ENCODE measurements at regions not wholly inside any gene's neighbourhood (a gene's known extent, or its start where the extent isn't known, plus 50 kb on each side); places are given as distances from the start of the nearest gene placed in this dataset.

DNA sequence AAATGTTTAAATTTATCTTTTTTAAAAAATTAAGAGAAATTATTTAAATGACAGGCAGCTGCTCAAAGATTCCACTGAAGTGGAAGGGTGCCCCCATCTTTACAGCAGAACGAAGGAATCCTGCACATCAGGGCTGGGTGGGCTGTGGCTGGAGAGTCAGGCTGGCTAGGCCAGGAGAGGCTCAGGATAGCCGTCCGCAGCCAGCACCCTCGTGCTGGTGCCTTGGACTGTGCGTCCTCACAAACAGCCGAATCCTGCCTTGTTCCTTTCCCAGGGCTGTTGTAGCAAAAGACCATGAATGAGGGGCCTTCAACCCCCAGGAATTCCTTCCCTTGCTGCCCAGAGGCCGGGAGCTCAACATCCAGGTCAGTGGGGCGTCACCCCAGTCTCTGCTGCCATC lies 64.6 kb upstream of the FCN1 start:
- TF ChIP-seq, protein P1, sequence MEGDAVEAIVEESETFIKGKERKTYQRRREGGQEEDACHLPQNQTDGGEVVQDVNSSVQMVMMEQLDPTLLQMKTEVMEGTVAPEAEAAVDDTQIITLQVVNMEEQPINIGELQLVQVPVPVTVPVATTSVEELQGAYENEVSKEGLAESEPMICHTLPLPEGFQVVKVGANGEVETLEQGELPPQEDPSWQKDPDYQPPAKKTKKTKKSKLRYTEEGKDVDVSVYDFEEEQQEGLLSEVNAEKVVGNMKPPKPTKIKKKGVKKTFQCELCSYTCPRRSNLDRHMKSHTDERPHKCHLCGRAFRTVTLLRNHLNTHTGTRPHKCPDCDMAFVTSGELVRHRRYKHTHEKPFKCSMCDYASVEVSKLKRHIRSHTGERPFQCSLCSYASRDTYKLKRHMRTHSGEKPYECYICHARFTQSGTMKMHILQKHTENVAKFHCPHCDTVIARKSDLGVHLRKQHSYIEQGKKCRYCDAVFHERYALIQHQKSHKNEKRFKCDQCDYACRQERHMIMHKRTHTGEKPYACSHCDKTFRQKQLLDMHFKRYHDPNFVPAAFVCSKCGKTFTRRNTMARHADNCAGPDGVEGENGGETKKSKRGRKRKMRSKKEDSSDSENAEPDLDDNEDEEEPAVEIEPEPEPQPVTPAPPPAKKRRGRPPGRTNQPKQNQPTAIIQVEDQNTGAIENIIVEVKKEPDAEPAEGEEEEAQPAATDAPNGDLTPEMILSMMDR (conservative IDR thresholded peaks at IDR 0.05) = no peak
- no peak for DNase-seq
- WGBS (ENCODE audit: extremely low coverage, insufficient read length, low lambda C conversion rate) = no CpG with 5 or more reads among the region's 8 CpGs

More for the DNA sequence above, 64.6 kb upstream of the FCN1 start:
- H3K23me2 ChIP-seq (ENCODE audit: insufficient read length, low read depth, low read length, poor library complexity, severe bottlenecking) = no peaks in the 10 kb centered on the region
- H3K23ac ChIP-seq (ENCODE audit: insufficient read length, low read depth, low read length) = no peak overlapping the region
- H4K5ac ChIP-seq (ENCODE audit: insufficient read length, low read depth, low read length) = no peak overlapping the region
- H2BK120ac ChIP-seq (ENCODE audit: low read depth, low read length, poor library complexity, severe bottlenecking) = no peak overlapping the region
- no peak overlapping the region for H3K56ac ChIP-seq (ENCODE audit: insufficient read length, low read depth, low read length)
- no peak overlapping the region for H3K4me2 ChIP-seq (ENCODE audit: insufficient read depth, insufficient read length, low read length)
- H2BK5ac ChIP-seq (ENCODE audit: insufficient read length, low read length) = no peak overlapping the region
- no peak overlapping the region for H2AFZ ChIP-seq (ENCODE audit: low read length)
- no peaks in the 10 kb centered on the region for H3K79me1 ChIP-seq (ENCODE audit: insufficient read depth, low read depth, low read length, poor library complexity, severe bottlenecking)
- no peak overlapping the region for H3K27ac ChIP-seq (ENCODE audit: insufficient read length, low read depth, low read length)
- no peak overlapping the region for H2BK20ac ChIP-seq (ENCODE audit: low read depth, low read length, poor library complexity, severe bottlenecking)
- H3K4ac ChIP-seq (ENCODE audit: low read depth, low read length) = no peak overlapping the region
- Mint-ChIP-seq H3K4me1 (peaks cover 7 to 12% of the 10 kb centered on the region in 2 experiments), H3K27ac (no peak overlapping the region), H3K27me3 (ENCODE audit: low read depth) (peaks cover 8% of the 10 kb centered on the region), H3K36me3 (ENCODE audit: insufficient read depth in 1 of 3, low read depth in 3 of 3) (peaks cover 2 to 9% (median 6%) of the 10 kb centered on the region in 3 experiments; a peak in 6 of 7 replicates), H3K9me3 (peaks cover 10 to 20% of the 10 kb centered on the region in 2 experiments), H3K4me3 (no peak overlapping the region)
- H2BK15ac ChIP-seq (ENCODE audit: low read depth, low read length) = no peak overlapping the region
- H4K20me1 ChIP-seq (ENCODE audit: control insufficient read depth, insufficient read depth, insufficient read length) = no peaks in the 10 kb centered on the region
- H4K8ac ChIP-seq (replicated peaks; ENCODE audit: insufficient read length, low read depth, low read length) = no peak overlapping the region
- no peak overlapping the region for H4K91ac ChIP-seq (ENCODE audit: insufficient read length, low read depth, low read length)
- H2AK5ac ChIP-seq (ENCODE audit: insufficient read length, low read length) = no peak overlapping the region
- no peaks in the 10 kb centered on the region for H3K27me3 ChIP-seq (ENCODE audit: insufficient read depth, low read length)
- no peaks in the 10 kb centered on the region for H3K4me1 ChIP-seq (ENCODE audit: insufficient read depth, low read length)
- no peak overlapping the region for H2BK12ac ChIP-seq (ENCODE audit: insufficient read length, low read depth, low read length)
- no peak overlapping the region for H3K14ac ChIP-seq (ENCODE audit: insufficient read depth, low read length)
- no peak overlapping the region for H3K9ac ChIP-seq (ENCODE audit: extremely low read depth, insufficient read length, low read length)
- H3T11ph ChIP-seq (ENCODE audit: low read length) = no peak overlapping the region
- H3K79me2 ChIP-seq (ENCODE audit: insufficient read depth, low read length) = no peaks in the 10 kb centered on the region
- H3K9me3 ChIP-seq (ENCODE audit: control insufficient read depth, low read depth, low read length) = no peaks in the 10 kb centered on the region
- no peak overlapping the region for H3K18ac ChIP-seq (ENCODE audit: insufficient read length, low read depth, low read length)

All from H9 (cell line).